Fibroblast of skin of left biceps (primary cell): ENCODE measurements at regions not wholly inside any gene's neighbourhood (a gene's known extent, or its start where the extent isn't known, plus 50 kb on each side); places are given as distances from the start of the nearest gene placed in this dataset.

Source experiments
- DNase-seq, 2 experiments: peaks; one replicate each; pipeline ENCODE4 v3.0.0-alpha.2; 2013; ENCODE audit warnings: low read depth in 2 of 2

GRCh38 chr18:47758000-47758399, 172.5 kb downstream of the SMAD2 start:
- DNase-seq = no peak

GRCh38 chr18:47756364-47757016, 174.0 kb downstream of the SMAD2 start:
- DNase-seq = no peak

- DNase-seq = no peak
These were observed 175.4 kb downstream of the SMAD2 start for GRCh38 chr18:47755102-47755456.

GRCh38 chr18:47754311-47755101, 176.0 kb downstream of the SMAD2 start:
- DNase-seq = no peak

DNA sequence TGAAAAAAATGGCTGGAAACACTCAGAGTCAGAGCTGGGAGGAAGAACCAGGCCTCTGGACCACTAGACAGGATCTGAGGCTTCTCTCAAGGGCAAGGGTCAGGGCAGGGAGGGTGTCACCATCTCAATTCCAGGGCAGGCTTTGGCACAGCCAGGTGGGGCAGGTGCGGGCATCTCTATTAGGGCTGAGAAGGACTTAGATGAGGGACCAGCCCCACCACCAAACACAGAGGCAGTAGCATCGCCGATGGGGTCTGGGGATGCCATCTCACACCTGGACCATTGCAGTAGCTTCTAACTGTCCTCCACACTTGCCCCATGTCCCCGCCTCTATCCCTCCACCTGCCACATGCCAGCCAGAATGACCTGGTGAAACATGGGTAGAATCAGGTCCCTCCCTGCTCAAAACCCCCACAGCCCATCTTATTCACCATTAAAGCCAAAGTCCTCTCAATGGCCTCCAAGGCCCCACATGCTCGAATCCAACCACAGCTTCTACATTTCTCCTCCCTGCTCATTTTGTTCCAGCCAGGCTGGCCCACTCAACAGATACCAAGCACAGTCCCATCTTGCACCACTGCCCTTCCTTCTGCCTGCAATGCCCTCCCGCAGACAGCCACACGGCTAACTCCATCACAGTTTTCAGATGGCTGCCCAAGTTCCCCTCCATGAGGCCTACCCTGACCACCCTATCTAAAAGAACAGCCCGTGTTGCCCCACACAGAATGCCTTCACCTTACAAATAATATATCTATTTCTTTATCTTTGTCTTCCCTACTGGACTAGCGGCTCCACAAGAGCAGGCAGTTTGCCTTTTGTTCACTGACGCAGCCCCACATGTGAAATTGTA, 177.4 kb downstream of the SMAD2 start:
- no peak for DNase-seq

GRCh38 chr18:47750889-47751423, 179.5 kb downstream of the SMAD2 start:
- no peak for DNase-seq

DNA sequence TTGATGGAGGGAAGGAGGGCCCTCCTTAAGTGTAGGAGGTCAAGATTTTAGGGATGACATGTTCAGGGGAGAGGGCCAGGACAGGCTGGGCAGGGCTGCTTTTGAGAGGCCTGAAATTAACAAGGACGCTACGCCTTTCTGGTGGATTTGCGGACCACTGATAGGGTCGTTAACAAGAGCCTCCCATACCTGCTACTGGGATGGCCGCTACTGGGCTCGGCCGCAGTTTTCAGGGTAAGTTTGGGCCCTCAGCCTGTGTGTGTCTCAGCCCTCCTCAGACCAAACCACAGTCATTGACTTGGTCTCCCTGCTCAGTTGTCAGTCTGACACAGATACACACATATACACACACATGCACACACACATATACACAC, 180.9 kb downstream of the SMAD2 start:
- no peak for DNase-seq

- DNase-seq = peak in 1 of 2 experiments; percentile 13
These were observed 181.4 kb downstream of the SMAD2 start for GRCh38 chr18:47748847-47749599.

DNA sequence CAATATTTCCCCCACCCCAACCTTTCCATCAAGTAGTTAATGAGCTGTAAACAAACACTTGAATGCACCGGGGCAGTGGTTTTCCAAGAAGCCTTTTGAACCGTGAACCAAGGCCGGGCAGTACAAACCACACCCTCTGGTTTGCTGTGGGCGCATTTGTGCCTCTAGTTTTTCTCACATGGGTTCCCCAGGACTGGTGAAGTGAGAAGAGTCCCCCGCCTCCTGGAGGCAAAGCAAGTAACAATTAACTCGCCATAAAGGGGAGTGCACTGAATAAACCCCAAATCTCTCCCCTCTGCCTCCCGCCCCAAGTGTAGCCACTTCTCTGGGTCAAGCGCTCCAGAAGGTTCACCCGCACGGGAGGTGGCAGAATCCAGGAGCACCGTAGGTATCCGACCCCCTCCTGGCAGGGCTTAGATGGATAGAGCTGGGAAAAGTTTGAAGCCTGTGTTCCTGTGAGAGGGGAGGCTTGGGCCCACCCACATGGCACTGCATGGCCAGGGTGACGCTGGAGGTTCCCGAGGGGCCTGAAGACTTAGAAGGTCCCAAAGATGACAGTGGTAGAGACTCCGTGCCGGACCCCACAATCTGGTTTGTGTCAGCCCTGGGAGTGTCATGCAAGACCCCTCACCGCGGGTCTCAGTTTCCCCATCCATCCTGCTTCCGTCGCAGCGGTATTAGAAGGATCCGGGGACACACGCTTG, 182.2 kb downstream of the SMAD2 start:
- DNase-seq = no peak

DNA sequence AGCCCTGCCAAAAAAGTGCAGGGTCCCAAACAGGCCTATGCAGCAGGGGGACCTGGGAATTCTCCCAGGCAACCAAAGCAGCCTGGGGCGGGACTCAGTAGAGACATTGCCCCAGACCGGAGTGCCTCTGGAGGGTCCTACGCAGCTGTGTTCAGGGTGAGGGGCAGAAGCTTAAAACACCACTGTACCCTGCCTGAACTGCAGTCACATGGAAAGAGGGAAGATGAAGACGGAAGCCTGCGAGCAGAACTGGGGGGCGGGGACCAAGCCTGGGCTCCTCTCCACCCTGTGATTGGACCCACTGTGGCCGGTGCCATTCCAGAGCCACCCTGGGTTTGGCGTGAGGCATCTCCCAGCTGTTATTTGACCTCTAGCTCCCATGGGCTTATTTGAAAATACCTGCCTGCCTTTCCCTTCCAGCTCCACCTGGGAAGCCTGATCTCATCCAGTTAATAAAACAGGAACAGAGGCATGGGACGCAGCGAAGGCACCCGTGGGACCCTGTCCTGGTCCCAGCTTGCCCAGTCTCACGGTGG, 183.1 kb downstream of the SMAD2 start:
- no peak for DNase-seq

- no peak for DNase-seq
These were observed 183.8 kb downstream of the SMAD2 start for GRCh38 chr18:47746615-47747014.

GRCh38 chr18:47745227-47745626, 185.2 kb downstream of the SMAD2 start:
- DNase-seq = no peak

GRCh38 chr18:47737956-47738355, 192.5 kb downstream of the SMAD2 start:
- no peak for DNase-seq

DNA sequence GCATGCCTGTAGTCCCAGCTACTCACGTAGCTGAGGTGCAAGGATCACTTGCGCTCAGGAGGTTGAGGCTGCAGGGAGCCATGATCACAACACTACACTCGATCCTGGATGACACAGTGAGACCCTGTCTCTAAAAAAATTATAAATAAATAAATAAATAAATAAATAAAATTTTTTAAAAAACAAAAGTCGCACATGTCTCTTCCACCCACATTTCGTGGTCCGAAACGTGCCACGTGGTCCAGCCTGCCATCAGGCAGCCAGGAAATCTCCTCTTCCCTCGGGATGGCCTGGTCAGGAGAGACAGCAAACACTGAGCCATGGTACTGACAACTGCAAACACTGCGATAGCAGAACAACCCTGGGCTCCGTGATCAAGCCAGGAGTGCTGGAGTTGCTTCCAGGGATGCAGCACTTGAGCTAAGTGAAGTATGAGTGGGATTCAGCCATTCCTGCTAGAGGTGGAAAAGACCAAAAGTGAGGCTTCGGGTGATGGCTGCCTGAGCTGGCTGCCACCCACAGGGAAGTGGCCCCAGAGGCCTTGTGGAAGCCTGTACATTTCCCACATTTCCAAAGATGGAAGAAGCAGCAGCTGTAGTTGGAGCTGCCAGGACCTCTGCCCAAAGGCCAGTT, 193.1 kb downstream of the SMAD2 start:
- no peak for DNase-seq

DNA sequence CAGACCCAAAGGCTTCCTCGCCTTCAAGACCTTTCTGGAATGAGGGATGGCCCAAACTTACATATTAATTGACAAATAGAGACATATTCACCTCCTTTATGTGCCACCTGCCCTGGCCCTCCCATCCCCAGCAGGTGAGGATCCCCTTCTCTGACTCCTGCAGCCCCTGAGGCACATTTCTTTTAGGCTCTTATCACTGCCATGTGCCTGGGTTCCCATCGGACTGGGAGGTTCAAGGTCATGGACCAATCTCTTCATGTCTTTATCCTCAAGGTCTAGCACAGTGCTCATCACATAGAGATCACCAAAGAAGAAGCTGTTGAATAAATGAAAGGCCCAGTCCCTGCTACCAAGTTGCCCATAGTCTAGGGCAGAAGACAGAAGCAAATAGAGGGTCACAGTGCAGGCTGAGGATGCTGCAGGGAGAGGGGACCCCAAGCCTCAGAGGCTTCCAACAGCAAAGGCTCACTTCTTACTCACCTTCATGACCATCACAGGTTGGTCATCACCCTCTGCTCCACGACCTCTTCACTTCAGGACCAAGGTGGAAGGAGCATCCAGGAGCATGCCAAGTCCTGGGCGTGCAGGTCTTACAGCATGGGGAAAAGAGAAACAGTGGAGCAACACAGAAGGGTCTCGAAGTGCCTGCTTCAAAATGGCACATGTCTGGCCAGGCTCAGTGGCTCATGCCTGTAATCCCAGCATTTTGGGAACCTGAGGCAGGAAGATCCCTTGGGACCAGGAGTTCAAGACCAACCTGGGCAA, 193.9 kb downstream of the SMAD2 start:
- no peak for DNase-seq

DNA sequence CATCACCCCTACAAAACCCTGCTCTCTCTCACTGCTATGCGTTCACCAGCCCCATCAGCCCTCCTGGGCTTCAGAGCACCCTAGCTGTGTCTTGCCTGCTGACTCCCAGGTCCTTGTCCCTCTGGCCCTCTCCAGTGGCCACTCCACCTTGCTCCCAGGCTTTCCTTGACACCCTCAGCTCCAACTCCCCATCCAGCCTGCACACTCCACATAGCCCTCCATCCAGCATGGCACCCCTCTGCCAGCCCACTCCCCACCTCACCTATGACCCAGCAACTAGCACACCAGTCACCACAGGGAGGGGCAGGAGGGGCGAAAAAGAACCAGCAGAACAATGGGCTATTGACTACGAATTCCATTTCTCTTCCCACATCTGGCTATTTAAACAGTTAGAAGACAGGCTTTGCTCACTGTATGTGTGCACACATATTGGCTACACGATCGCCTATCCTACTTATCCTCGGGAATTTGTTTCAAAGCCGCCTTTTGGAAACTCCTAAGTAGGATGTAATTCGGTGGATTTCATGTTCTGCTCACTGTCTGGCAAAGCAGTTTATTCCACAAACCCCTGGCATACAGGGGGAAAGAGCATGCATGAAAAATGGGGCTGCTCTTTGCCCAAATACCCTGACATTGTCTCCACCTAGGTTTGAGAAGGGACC, 195.3 kb downstream of the SMAD2 start:
- DNase-seq = no peak

- DNase-seq = no peak
These were observed 199.2 kb downstream of the SMAD2 start for GRCh38 chr18:47731276-47731675.

DNA sequence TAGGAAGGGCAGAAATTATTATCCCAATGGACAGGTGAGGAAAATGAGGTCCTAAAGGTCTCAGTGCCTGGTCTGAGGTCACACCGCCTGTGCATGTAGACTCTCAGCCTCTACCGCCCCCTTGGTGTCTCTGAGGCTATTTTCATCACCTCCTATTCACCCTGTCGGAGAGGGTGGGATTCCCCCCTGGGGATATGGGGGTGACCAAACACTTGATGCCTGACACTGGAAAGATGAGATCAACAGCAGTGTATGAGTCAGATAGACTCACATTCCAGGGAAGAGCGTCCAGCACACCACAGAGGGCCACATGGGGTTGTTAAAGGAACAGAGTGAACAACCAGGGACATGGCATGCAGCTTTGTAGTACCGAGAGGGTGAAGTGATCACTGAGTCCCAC, 199.7 kb downstream of the SMAD2 start:
- no peak for DNase-seq

DNA sequence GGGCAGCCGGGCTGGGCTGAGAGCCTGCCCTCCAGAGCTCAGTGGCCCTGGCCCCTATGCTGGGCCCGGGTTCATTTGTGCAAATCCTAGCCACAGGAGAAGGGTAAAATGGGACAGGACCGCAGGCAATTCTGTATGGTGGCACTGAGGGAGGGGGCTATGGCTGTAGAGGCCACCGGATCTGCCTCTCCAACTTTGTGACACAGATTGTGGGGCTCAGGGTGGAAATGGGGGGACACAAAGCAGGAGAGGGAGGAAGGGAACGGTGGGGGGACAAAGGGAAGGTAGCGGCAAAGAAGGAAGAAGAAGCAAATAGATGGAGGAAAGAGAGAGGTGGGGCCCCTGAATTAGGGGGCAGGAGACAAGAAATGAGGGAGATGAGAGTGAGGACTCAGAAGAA, 201.1 kb downstream of the SMAD2 start:
- no peak for DNase-seq
